HG03571 (cell line): ENCODE measurements at regions not wholly inside any gene's neighbourhood (a gene's known extent, or its start where the extent isn't known, plus 50 kb on each side); places are given as distances from the start of the nearest gene placed in this dataset.

Experiments used
- ATAC-seq: cut with Tn5 transposase; IDR thresholded peaks from one replicate; pipeline ENCODE4 v1.9.1; 2021; ENCODE audit not compliant: unreplicated experiment

DNA sequence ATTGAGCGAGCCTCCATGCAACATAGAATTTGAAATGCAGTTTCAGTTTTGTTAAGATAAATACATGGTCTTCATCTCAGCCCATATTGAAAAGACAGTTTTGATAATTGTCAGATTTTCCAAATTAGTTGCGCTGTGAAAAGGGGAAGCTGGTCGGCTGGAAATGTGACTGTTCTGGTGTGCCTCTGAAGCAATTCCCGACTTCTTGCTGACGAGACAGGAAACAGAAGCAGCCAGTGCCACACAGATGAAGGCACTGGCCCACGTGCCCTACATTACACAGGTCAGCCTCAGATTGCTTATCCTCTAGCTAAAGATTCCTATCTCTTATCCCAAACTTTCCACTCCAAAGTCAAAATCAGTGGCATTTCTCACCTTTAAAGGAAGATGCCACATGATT is 214.1 kb upstream of the TLE4 start:
- ATAC-seq: no peak

DNA sequence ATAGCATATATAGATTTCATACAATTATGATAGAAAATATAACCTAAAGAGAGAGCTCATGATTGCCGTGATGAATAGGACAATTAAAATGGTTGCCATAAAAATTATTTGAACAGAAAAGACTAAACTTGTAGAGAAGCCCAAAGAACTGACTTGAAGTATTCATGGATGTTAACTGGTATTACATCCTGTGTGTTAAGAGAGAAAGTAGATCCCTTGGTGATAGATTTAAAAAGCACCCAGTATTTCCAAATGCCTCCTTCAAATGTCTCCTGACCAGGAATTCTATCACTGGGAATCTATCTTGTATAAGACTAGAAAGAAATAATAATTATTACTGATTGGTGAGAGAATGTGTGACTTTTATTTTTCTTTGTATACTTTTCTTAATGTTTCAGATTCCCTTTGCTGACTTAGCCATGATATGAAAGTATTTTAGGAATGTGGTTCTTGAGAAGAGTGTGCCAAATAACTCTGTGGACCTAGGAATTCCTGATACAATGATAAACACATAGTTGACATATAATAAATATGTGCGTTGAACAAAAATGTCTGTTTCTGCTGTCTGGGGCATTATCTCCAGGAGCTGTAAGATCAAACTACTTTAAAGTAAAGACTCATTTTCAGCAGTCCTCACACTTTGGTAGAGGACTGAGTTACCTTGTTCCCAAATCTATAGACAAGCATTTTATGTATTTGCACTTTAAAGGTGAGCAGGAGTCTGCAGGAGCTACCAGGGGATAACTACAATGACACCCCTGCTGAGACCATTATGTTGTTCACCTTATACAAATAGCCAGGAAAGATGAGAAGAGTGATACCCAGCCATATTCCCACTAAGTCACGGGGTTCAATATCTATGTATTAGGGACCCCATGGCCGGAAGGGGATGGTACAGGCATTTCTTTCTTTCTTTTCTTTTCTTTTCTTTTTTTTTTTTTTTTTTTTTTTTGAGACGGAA is 211.1 kb upstream of the TLE4 start:
- ATAC-seq: no peak

DNA sequence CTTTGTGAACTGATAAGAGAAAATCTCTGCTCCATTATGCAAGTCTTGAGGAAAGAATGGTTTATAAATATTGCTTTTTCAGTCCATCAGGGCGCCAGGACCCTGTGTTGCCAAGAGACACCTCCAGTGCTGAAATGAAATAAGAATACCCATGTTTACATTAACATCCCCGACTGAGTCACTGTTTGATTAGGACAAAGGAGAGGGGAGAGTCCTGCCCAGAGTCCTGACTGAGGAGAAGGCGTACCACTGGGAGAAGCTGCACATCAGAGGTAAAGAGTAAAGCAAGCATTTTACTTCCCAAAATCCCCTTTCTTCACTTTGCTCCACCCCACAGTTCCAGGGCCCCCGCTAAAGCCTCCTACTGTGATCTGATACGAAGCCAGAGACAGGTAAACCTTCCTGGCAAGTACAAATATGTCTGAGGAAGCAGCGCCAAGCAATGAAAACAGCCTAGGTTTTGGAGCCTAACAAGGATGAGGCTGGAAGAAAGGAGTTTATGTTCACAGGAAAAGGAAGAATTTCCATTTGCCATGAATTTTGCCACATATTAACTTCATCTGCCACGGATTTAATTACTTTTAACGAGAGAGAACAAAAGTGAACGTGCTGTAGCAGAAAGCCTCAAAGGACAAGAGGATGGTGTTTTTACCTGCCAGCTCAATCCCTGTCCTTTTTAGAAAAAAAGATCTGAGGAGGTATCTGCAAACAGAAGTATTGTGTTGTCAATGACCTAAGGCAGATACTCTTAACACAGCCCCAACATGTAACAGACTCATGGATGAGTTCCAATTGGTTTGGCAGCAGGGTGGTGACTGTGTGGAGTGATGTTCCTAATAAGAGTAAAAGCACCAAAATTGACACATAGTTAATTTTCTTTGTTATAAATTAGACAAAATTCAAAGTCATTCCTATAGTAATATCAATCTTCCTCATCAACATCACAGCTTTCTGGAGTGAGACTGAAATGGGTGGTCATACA is 209.4 kb upstream of the TLE4 start:
- ATAC-seq: no peak

DNA sequence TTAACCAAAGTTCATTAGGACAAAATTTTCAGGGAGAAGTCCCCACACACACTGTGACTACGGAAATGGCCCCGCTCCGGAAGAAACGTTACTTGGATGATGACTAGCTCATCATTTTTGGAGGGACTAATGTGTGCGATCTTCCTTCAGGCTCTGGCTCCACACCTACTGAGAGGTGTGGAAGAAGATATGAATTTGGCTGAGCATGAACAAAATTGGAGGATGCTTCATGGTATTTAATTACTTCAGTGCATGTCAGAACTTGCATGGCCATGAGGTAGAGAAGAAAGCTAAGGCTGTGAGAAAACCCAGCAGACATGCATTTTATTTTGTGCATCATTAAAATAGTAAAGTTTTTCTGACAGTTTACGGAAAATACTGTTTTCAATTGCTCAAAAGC is 202.1 kb upstream of the TLE4 start:
- ATAC-seq: no peak

DNA sequence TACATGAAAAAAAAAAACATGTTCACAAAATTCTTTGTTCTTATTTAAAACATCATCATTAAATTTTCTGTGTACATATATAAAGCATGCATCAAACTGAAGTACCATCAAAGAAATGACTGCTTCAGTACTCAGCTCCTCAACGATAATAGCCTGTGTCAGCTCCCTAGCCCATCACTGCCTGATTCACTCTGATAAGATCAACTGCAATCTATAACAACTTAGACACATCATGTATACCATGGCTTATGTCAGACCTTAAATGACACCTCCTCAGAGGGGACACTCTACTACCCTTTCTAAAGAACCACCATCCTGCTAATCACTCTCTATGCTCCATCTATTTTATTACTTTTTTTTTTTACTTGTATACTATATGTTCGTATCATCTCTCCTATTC is 200.5 kb upstream of the TLE4 start:
- no peak for ATAC-seq

DNA sequence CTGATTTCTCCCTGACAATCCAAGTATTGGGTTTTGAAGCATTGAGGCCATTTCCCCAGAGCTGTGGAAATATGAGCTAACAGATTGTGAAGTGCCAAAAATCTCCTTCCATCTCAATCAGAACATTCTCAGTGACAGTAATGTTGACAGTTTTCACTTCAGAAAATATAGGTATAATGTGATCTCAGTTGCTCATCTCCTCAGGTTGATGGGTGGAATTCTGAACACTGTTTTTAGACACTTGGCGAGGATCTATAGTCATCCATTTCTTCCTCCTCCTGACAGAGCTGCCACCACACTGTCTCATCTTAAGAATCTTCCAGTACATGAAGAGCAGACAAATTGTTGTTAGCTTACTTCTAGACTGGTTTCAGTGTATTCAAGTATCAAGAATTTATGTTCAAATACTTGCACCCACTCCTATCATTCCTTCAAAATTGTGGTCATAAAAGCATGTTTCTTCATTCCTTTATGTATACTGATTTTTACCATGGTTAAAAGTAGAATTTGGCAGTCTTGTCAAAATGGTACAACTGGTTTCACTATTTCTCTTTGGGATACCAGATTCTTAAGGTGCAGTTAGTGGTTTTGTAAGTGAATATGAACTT is 199.7 kb upstream of the TLE4 start:
- no peak for ATAC-seq

DNA sequence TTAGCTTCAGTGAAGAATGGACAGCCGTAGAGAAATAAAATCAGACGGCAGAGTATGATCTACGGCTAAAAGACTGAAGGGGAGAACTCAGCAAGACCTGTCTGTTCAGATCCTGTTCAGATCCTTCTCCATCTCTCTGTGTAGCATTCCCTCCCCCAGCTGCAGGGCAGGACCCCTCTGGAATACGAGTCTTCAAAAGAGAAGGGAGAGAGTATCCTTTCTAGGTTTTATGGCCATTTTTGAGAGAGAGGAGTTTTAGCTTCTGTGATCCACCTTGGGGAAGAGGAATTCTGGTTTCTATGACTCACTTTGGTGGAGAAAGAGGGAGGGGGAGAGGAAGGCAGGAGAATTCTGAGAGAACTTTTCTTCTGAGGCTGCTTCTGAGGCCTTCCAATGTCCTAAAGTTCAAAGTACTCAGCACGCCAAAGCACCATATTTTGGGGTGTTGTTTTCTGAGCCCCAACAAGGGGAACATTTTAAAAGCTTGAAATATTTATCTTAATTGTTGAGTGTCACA is 194.4 kb upstream of the TLE4 start:
- ATAC-seq: no peak

DNA sequence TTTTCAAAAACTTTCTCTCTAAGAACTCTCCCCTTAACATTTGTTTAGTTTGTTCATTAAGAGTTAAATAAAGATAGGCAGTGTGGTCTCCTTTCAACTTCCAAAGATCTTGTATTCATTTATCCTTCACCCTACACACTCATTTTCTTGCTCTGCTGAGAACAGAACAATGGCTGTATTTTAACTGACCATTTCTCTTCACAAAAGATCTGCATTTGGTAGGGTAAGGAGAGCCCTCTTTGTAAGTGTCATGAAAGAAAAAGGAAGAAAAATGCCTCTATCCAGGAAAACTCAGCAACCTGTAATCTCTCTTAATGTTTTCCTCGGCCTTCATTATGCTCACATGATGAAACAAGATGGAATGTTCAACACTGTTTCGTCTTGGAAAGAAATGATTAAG is 193.7 kb upstream of the TLE4 start:
- no peak for ATAC-seq

DNA sequence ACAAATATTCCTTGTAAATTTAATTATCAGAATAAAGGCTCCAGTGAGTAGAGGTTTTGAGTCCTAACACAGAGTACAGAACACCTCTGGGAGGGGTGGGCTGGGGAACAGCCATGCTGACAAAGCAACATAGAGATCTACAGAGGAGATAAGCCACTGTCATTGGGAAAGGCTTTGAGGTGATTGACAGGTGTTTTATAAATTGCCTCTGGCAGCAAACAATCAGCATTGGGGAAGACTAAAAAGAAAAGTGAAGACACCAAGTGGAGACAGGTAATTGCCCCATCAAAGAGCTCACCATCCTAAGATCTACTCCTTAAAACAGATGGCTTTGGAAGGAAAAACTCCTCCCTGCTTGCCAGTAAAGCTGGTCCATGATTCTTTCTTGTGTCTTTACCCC is 189.7 kb upstream of the TLE4 start:
- no peak for ATAC-seq

DNA sequence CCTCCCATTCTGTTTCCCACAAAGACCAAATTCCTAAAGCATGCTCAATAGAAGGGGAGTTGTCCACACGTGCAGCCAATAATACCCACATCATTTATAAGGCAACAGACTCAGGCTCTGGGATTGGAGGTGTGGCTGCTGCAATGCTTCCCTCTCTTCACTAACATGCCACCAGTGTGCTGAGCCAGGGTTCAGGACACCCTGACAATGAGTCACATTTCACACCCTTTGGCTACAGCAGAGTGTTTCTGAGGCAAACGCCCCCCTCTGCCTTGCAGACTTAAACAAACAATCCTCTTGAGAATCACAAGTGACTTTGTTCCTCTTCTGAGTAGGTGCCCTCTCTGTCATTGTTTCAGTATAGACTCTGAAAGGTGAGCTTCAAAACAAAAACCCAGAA is 189.3 kb upstream of the TLE4 start:
- no peak for ATAC-seq

DNA sequence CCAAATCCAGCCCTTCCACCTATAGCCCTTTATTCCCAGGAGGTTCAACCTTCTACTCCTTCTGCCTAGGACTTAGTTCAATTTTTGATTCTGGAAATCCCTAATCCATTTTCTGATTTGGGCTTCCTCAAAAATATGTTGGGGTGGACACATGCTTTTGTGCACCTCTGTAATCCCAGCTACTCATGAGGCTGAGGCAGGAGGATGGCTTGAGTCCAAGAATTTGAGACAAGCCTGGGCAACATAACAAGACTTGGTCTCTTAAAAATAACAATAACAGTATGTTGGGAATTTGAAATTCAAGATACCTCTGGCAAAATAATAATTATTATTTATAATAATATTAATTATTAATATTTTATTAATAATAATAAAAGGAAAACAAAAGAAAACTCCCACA is 188.7 kb upstream of the TLE4 start:
- no peak for ATAC-seq

DNA sequence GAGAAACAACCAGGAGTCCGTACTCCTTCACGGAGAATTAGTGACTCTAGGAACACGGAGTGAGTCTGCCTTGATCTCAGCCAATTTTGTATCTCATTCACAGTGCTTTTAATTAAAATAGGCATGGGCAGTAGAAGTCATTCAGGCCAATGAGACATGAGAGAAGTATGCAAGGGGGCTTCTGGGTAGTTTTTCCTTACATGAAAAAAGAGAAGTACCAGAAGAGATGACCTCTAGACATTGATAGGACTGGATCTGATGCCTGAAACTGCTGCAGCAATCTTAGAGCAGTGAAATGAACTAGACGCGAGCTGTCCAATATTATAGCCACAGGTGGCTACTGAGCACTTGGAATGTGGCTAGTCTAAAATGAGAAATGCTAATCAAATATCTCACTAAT is 187.7 kb upstream of the TLE4 start:
- no peak for ATAC-seq

DNA sequence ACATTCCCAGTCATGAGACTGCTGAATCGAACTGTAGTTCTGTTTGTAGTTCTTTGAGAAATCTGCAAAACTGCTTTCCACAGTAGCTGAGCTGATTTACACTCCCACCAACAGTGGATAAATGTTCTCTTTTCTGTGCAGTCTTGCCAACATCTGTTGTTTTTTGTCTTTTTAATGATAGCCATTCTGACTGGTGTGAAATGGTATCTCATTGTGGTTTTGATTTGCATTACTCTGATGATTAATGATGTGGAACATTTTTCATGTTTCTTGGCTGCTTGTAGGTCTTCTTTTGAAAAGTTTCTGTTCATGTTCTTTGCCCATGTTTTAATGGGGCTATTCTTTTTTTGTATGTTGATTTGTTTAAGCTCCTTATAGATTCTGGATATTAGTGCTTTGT is 187.3 kb upstream of the TLE4 start:
- ATAC-seq: no peak

DNA sequence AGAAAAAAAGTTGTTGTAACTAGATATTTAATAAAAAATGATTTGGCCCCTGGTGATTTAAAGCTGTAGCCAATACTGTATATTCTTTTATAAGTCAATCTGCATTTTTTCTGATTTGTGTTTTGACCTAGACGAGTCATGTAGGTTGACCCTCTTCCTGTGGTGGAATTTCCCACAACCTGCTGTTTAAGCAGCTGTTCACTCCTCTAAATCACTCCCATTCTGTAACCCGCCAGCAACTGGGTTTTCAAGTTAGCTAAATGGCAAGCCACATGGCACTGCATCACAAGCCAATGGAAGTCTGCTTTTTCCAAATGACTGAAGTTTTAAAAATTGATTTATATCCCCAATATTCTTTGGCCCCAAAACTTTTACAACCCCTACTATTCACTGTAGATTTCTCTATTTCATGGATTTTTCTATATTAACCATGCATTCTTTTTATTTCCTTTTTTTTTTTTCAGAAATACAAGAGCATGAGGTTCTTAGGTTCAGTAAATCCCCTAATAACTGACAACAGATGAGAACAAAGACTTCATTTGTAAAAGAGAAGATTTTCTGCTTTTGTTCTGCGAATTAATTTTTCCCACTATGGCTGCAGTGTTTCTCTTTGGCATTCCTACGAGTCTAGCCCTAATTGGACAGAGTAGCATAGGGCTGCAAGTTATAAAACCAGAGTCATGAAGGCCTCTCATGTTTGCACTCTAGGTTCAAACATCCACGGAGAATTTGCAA is 184.5 kb upstream of the TLE4 start:
- no peak for ATAC-seq

DNA sequence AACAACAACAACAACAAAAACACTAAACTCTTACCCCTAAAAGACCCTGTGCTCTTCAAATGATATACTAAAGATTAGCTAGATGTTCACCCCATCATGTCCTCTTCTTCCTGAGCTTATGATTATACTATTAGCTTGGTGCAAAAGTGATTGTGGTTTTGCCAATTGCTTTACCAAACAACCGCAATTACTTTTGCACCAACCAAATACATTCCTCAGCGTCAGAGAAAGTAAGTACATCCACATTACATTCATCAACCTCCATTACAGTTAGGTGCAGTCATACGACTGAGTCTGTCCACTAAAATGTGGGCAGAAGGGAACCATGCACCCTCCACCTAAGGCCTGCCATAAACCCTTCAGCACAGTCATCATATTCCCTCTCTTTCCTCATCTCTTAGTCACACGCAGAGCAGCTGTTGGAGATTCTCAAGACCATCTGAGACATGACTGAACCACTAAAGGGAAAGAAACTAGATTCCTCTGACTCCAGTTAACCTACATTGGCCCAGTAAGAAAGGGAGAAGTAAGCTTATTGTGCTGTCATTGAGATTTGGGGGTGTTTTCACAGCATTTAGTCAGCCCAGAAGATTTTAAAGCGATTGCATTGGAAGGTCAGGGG is 181.6 kb upstream of the TLE4 start:
- ATAC-seq: no peak

DNA sequence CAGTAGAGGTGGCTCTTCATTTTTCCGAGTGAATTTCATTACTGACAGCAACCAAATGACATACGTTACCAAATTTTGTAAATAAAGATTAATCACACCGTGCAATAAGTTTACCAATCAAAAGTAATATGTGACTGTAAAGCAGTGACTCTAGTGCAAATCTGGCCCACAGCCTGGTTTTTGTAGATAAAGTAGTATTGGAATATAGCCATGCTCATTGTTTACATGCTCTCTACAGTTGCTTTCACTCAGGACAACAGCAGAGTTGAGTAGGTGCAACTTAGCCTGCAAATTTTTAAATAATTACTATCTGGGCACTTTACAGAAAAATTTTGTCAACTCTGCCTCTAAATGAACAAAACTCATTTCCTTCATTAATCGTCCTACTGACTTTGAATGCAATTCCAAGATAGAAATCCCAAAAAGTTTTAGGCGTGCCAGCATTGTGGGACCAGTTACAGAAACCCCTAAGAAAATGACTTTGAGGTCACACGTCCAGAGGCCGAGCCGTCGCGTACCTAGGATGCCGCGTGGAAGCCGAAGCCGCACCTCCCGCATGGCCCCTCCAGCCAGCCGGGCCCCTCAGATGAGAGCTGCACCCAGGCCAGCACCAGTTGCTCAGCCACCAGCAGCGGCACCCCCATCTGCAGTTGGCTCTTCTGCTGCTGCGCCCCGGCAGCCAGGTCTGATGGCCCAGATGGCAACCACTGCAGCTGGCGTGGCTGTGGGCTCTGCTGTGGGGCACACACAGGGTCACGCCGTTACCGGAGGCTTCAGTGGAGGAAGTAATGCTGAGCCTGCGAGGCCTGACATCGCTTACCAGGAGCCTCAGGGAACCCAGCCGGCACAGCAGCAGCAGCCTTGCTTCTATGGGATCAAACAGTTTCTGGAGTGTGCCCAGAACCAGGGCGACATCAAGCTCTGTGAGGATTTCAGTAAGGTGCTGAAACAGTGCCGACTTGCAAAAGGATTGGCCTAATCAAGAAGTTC is 180.7 kb upstream of the TLE4 start:
- ATAC-seq: no peak

DNA sequence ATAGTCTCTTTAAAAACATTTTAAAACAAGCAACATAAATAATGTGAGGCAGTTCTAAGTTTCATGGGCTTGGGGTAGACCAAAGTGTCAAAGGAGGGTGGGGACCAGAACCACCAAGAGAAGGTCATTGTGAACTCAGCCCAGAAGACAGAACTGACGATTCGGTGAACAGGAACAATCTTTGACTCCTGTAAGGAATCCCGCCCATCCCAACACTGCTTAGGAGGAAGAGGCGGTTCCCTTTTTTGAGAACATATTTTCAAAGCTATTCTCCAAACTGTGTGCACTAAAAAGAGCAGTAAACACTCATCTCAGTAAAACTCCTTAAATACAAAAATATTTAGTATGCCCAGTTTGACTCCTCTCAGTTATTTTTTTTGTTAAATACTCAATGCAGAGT is 176.5 kb upstream of the TLE4 start:
- ATAC-seq: no peak

DNA sequence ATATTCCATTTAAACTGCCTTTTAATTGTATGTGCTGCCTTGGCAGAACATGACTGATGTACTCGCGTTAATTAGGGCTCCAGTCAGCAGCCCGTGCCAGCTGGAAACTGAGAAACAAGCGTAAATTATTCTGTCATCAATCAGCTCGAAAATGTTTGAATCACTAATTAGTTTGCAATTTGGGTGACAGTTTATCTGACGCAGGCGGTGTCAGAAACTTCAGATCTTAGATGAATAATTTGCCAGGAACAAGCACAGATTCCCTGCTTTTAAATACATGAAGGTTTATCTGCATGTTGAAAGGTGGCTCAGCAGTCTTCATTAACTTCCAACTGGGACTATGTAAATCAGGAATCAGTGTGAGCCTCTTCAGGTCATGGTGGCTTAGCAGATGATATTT is 176.0 kb upstream of the TLE4 start:
- no peak for ATAC-seq

DNA sequence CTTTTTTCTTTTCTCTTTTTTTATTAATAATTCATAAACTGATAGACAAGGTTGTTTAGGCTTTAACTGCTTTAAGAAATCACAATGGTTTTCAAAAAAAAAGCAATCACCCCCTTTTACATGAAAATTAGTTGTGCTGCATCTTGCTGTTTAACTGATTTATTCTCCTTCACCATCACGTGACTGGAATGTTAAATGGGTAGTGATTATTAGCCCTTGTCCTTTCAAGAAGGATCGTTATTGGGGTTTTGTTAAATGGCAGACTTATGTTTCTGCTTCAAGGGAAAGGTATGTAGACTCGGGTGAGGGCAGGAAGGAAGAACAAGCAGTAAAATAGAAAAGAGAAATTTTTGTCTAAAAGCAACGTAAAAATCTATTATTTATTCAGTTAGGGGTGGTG is 175.6 kb upstream of the TLE4 start:
- no peak for ATAC-seq
